ENCODE measurements at regions not wholly inside any gene's neighbourhood (a gene's known extent, or its start where the extent isn't known, plus 50 kb on each side); places are given as distances from the start of the nearest gene placed in this dataset.

DNA sequence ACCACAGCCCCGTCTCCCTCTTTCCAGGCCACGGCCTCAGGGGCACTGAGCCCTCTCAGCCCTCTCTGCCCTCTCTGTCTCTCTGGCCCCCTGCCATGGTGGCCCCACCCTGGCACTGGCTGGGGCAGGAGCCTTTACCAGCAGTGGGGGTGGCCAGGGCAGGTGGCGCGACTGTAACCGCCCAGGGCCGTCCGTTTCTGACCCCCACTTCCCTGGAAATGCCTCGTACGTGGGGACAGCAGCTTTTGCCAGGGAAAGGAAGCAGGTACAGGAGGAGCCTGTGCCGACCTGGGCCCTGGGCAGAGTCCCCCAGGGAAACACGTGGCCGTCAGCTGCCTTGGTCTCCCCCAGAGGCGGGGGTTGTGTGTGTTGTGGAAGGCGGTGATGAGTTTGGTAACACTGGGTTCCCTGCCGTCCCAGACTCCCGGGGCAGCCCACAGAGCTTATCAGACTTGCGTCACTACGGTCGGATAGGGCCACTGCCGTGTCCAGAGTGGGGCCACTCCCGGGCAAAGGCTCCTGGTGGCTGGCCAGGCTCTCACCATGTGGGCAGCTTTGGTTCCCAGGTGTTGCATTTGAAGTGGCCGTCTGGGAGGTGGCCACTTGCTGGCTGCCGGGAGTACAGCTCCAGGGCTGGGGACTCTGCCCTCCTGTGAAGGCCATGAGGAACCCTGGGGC, 249.3 kb upstream of the CIBAR2 start:
- TF ChIP-seq, protein P1, sequence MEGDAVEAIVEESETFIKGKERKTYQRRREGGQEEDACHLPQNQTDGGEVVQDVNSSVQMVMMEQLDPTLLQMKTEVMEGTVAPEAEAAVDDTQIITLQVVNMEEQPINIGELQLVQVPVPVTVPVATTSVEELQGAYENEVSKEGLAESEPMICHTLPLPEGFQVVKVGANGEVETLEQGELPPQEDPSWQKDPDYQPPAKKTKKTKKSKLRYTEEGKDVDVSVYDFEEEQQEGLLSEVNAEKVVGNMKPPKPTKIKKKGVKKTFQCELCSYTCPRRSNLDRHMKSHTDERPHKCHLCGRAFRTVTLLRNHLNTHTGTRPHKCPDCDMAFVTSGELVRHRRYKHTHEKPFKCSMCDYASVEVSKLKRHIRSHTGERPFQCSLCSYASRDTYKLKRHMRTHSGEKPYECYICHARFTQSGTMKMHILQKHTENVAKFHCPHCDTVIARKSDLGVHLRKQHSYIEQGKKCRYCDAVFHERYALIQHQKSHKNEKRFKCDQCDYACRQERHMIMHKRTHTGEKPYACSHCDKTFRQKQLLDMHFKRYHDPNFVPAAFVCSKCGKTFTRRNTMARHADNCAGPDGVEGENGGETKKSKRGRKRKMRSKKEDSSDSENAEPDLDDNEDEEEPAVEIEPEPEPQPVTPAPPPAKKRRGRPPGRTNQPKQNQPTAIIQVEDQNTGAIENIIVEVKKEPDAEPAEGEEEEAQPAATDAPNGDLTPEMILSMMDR (IDR thresholded peaks at IDR 0.05), result no peak
- no peak for TF ChIP-seq POLR2A (IDR thresholded peaks at IDR 0.05)

Measured in uterus (tissue), 2 donors.